GM21390 (cell line): ENCODE measurements at regions not wholly inside any gene's neighbourhood (a gene's known extent, or its start where the extent isn't known, plus 50 kb on each side); places are given as distances from the start of the nearest gene placed in this dataset.
A peak's percentile ranks its signal among the peaks of the same experiment; 100 is the strongest.

ENCODE experiments used
- ATAC-seq: cut with Tn5 transposase; IDR thresholded peaks from one replicate; pipeline ENCODE4 v1.9.1; 2021; ENCODE audit not compliant: unreplicated experiment

GRCh38 chr3:182703233-182703632, 90.1 kb upstream of the ATP11B start:
- ATAC-seq: no peak

- no peak for ATAC-seq
These were observed 88.4 kb upstream of the ATP11B start for GRCh38 chr3:182704926-182705325.

- no peak for ATAC-seq
These were observed 84.5 kb upstream of the ATP11B start for GRCh38 chr3:182708810-182709209.

- no peak for ATAC-seq
These were observed 84.0 kb upstream of the ATP11B start for GRCh38 chr3:182709306-182709705.

- ATAC-seq: peak; percentile 47
These were observed 82.6 kb upstream of the ATP11B start for GRCh38 chr3:182710557-182711157.

GRCh38 chr3:182711261-182711683, 82.0 kb upstream of the ATP11B start:
- no peak for ATAC-seq

GRCh38 chr3:182711853-182712252, 81.5 kb upstream of the ATP11B start:
- no peak for ATAC-seq

GRCh38 chr3:182713111-182713510, 80.2 kb upstream of the ATP11B start:
- ATAC-seq: no peak

- peak; percentile 41 for ATAC-seq
These were observed 79.4 kb upstream of the ATP11B start for GRCh38 chr3:182713743-182714517.

- no peak for ATAC-seq
These were observed 78.3 kb upstream of the ATP11B start for GRCh38 chr3:182715006-182715405.

- peak; percentile 54 for ATAC-seq
These were observed 77.1 kb upstream of the ATP11B start for GRCh38 chr3:182716114-182716688.

- peak; percentile 82 for ATAC-seq
These were observed 76.1 kb upstream of the ATP11B start for GRCh38 chr3:182717216-182717615.

- ATAC-seq: no peak
These were observed 70.4 kb upstream of the ATP11B start for GRCh38 chr3:182722907-182723306.

GRCh38 chr3:182723596-182723995, 69.7 kb upstream of the ATP11B start:
- no peak for ATAC-seq

GRCh38 chr3:182725372-182726251, 67.7 kb upstream of the ATP11B start:
- ATAC-seq: no peak

- no peak for ATAC-seq
These were observed 66.8 kb upstream of the ATP11B start for GRCh38 chr3:182726258-182727142.

GRCh38 chr3:182728238-182728637, 65.1 kb upstream of the ATP11B start:
- no peak for ATAC-seq

GRCh38 chr3:182729903-182730674, 63.2 kb upstream of the ATP11B start:
- peak; percentile 81 for ATAC-seq

GRCh38 chr3:182730675-182731042, 62.6 kb upstream of the ATP11B start:
- ATAC-seq: peak; percentile 5

GRCh38 chr3:182731764-182732163, 61.5 kb upstream of the ATP11B start:
- ATAC-seq: no peak
